ENCODE measurements at regions not wholly inside any gene's neighbourhood (a gene's known extent, or its start where the extent isn't known, plus 50 kb on each side); places are given as distances from the start of the nearest gene placed in this dataset.
"Not testable (repeated sequence)": the region's sequence is repeated elsewhere in the genome, so short reads cannot be mapped to it uniquely, and the experiment has no call there.

GRCh38 chr2:240383871-240384700, 51.4 kb upstream of the GPC1 start:
- H3K4me1 Mint-ChIP-seq (ENCODE audit: insufficient read depth, unreplicated experiment) = peaks cover 9% of the 10 kb centered on the region
- H3K36me3 Mint-ChIP-seq (ENCODE audit: insufficient read depth, unreplicated experiment) = no peaks in the 10 kb centered on the region
- TF ChIP-seq CTCF (IDR thresholded peaks at IDR 0.05; ENCODE audit: unreplicated experiment) = no peak
- peak overlapping the region; percentile 64 for H3K27ac Mint-ChIP-seq (ENCODE audit: low read depth, unreplicated experiment)
- H3K27me3 Mint-ChIP-seq (ENCODE audit: insufficient read depth, unreplicated experiment) = no peaks in the 10 kb centered on the region
- BruUV-seq (replicated peaks) = no TSS peak
- no peak overlapping the region for H3K4me3 Mint-ChIP-seq (ENCODE audit: unreplicated experiment)
- CTCF ChIA-PET = interaction anchor here (0.8 to 1.2 kb wide), 2 partner anchors 48 to 230 kb away, joined by 4 read pairs; no protein-coding TSS in a partner anchor
- H3K9me3 Mint-ChIP-seq (ENCODE audit: unreplicated experiment) = no peaks in the 10 kb centered on the region
- no peak for DNase-seq (ENCODE audit: unreplicated experiment)
- POLR2A ChIA-PET = no interaction called here
- intact Hi-C loops (cut with micrococcal nuclease) = no loop called here

- TF ChIP-seq CTCF (IDR thresholded peaks at IDR 0.05; ENCODE audit: unreplicated experiment) = no peak
- H3K27ac Mint-ChIP-seq (ENCODE audit: low read depth, unreplicated experiment) = no peak overlapping the region
- H3K4me3 Mint-ChIP-seq (ENCODE audit: unreplicated experiment) = no peak overlapping the region
- H3K36me3 Mint-ChIP-seq (ENCODE audit: insufficient read depth, unreplicated experiment) = no peaks in the 10 kb centered on the region
- ChIA-PET POLR2A (interaction anchor here (1.1 kb wide), 1 partner anchor 49 kb away, joined by 3 read pairs; no protein-coding TSS in a partner anchor), CTCF (interaction anchor here (0.8 kb wide), 1 partner anchor 229 kb away, joined by 4 read pairs; no protein-coding TSS in a partner anchor)
- H3K27me3 Mint-ChIP-seq (ENCODE audit: insufficient read depth, unreplicated experiment) = no peaks in the 10 kb centered on the region
- peaks cover 6% of the 10 kb centered on the region for H3K4me1 Mint-ChIP-seq (ENCODE audit: insufficient read depth, unreplicated experiment)
- BruUV-seq (replicated peaks) = no TSS peak
- no peaks in the 10 kb centered on the region for H3K9me3 Mint-ChIP-seq (ENCODE audit: unreplicated experiment)
- intact Hi-C loops (cut with micrococcal nuclease) = loop anchor here (5.0 kb wide), 1 partner anchor 47 kb away; no protein-coding TSS in a partner anchor
- no peak for DNase-seq (ENCODE audit: unreplicated experiment)
Observed at GRCh38 chr2:240384711-240385450, 50.6 kb upstream of the GPC1 start.

GRCh38 chr2:240385451-240386161, 49.9 kb upstream of the GPC1 start:
- H3K4me1 Mint-ChIP-seq (ENCODE audit: insufficient read depth, unreplicated experiment); H3K27ac Mint-ChIP-seq (ENCODE audit: low read depth, unreplicated experiment); H3K4me3 Mint-ChIP-seq (ENCODE audit: unreplicated experiment); BruUV-seq (replicated peaks); DNase-seq (ENCODE audit: unreplicated experiment); H3K9me3 Mint-ChIP-seq (ENCODE audit: unreplicated experiment); H3K36me3 Mint-ChIP-seq (ENCODE audit: insufficient read depth, unreplicated experiment); H3K27me3 Mint-ChIP-seq (ENCODE audit: insufficient read depth, unreplicated experiment): not testable (repeated sequence)
- CTCF ChIA-PET = interaction anchor here (0.6 kb wide), 1 partner anchor 234 kb away, joined by 3 read pairs; no protein-coding TSS in a partner anchor
- intact Hi-C loops (cut with micrococcal nuclease) = loop anchor here (5.0 kb wide), 1 partner anchor 47 kb away; no protein-coding TSS in a partner anchor
- POLR2A ChIA-PET = interaction anchor here (1.1 to 1.6 kb wide), 2 partner anchors 16 to 49 kb away, joined by 3 to 6 read pairs; no protein-coding TSS in a partner anchor
